ENCODE measurements at regions not wholly inside any gene's neighbourhood (a gene's known extent, or its start where the extent isn't known, plus 50 kb on each side); places are given as distances from the start of the nearest gene placed in this dataset.
"Not testable (repeated sequence)": the region's sequence is repeated elsewhere in the genome, so short reads cannot be mapped to it uniquely, and the experiment has no call there.

DNA sequence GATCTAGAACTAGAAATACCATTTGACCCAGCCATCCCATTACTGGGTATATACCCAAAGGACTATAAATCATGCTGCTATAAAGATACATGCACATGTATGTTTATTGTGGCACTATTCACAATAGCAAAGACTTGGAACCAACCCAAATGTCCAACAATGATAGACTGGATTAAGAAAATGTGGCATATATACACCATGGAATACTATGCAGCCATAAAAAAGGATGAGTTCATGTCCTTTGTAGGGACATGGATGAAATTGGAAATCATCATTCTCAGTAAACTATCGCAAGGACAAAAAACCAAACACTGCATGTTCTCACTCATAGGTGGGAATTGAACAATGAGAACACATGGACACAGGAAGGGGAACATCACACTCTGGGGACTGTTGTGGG is 178.3 kb upstream of the XIST start:
- not testable (repeated sequence) for H3K9me3 ChIP-seq (ENCODE audit: control insufficient read depth in 3 of 3, low read length in 3 of 3); H3K36me3 ChIP-seq (ENCODE audit: control insufficient read depth in 3 of 3, insufficient read depth in 3 of 3, low read length in 3 of 3); H3K4me1 ChIP-seq (ENCODE audit: control insufficient read depth in 3 of 3, insufficient read depth in 3 of 3, low read length in 3 of 3); H3K27ac ChIP-seq (ENCODE audit: low read depth, low read length); H3K4me3 ChIP-seq (ENCODE audit: low read length in 3 of 3); H3K9ac ChIP-seq (ENCODE audit: low read depth in 1 of 3, low read length in 3 of 3); H3K27me3 ChIP-seq (ENCODE audit: control insufficient read depth in 3 of 3, insufficient read depth in 3 of 3, low read length in 3 of 3)

DNA sequence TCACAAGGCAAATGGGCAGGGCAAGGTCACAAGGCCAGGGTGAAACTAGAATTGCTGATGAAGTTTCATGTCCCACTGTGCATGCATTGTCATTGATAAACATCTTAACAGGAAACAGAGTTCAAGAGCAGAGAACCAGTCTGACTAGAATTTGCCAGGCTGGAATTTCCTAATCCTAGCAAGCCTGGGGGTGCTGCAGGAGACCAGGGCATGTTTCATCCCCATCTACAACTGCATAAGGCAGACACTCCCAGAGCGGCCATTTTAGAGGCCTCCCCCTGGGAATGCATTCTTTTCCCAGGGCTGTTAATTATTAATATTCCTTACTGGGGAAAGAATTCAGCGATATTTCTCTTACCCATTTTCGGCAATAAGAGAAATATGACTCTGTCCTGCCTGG is 172.6 kb upstream of the XIST start:
- H3K9ac ChIP-seq (ENCODE audit: low read depth in 1 of 3, low read length in 3 of 3); H3K36me3 ChIP-seq (ENCODE audit: control insufficient read depth in 3 of 3, insufficient read depth in 3 of 3, low read length in 3 of 3); H3K27me3 ChIP-seq (ENCODE audit: control insufficient read depth in 3 of 3, insufficient read depth in 3 of 3, low read length in 3 of 3); H3K9me3 ChIP-seq (ENCODE audit: control insufficient read depth in 3 of 3, low read length in 3 of 3); H3K4me3 ChIP-seq (ENCODE audit: low read length in 3 of 3); H3K4me1 ChIP-seq (ENCODE audit: control insufficient read depth in 3 of 3, insufficient read depth in 3 of 3, low read length in 3 of 3); H3K27ac ChIP-seq (ENCODE audit: low read depth, low read length): not testable (repeated sequence)

DNA sequence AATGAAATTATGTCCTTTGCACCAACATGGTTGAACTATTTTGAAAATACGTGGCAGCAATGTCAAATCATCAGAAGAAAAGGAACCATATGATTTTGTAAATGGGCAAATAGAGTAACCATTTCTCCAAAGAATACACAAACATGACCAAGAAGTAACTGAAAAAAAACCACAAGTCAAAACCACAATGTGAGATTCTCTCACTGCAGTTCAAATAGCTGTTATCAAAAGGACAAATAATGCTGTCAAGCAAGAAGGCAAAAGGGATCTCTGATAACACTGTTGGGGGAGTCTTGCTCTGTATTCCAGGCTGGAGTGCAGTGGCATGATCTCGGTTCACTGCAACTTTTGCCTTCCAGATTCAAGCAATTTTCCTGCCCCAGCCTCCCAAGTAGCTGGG is 170.7 kb upstream of the XIST start:
- no peaks in the 10 kb centered on the region for H3K9me3 ChIP-seq (ENCODE audit: control insufficient read depth in 3 of 3, low read length in 3 of 3)

DNA sequence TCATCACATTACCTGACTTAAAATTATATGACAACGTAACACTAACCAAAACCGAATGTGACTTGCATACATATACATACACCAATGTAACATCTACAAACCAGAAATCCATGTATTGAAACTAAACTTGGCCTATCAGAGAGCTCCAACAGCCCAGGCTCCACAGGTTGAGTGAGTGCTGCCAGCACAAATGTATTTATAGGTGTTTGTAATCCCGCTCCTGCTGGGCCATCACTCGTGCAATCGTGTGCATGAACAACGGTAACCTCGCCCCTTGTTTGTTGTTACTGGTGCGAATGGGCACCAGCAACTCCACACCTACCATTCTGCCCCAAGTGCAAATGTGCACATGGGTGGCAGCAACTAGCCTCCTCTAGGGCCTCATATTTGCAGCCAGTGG is 165.7 kb upstream of the XIST start:
- Histone ChIP-seq H3K27me3 (ENCODE audit: control insufficient read depth in 3 of 3, insufficient read depth in 3 of 3, low read length in 3 of 3) (no peaks in the 10 kb centered on the region), H3K9ac (ENCODE audit: low read depth in 1 of 3, low read length in 3 of 3) (no peak overlapping the region), H3K4me3 (ENCODE audit: low read length in 3 of 3) (no peak overlapping the region), H3K4me1 (ENCODE audit: control insufficient read depth in 3 of 3, insufficient read depth in 3 of 3, low read length in 3 of 3) (peaks cover 0 to 4% (median 3%) of the 10 kb centered on the region in 3 donors), H3K36me3 (ENCODE audit: control insufficient read depth in 3 of 3, insufficient read depth in 3 of 3, low read length in 3 of 3) (no peaks in the 10 kb centered on the region), H3K9me3 (ENCODE audit: control insufficient read depth in 3 of 3, low read length in 3 of 3) (no peaks in the 10 kb centered on the region), H3K27ac (ENCODE audit: low read depth, low read length) (no peak overlapping the region)

More for the DNA sequence above, 170.7 kb upstream of the XIST start:
- Histone ChIP-seq H3K4me3 (ENCODE audit: low read length in 3 of 3) (no peak overlapping the region), H3K36me3 (ENCODE audit: control insufficient read depth in 3 of 3, insufficient read depth in 3 of 3, low read length in 3 of 3) (no peaks in the 10 kb centered on the region), H3K27ac (ENCODE audit: low read depth, low read length) (no peak overlapping the region), H3K27me3 (ENCODE audit: control insufficient read depth in 3 of 3, insufficient read depth in 3 of 3, low read length in 3 of 3) (no peaks in the 10 kb centered on the region), H3K9ac (ENCODE audit: low read depth in 1 of 3, low read length in 3 of 3) (no peak overlapping the region), H3K4me1 (ENCODE audit: control insufficient read depth in 3 of 3, insufficient read depth in 3 of 3, low read length in 3 of 3) (peaks cover 0 to 4% (median 3%) of the 10 kb centered on the region in 3 donors)

DNA sequence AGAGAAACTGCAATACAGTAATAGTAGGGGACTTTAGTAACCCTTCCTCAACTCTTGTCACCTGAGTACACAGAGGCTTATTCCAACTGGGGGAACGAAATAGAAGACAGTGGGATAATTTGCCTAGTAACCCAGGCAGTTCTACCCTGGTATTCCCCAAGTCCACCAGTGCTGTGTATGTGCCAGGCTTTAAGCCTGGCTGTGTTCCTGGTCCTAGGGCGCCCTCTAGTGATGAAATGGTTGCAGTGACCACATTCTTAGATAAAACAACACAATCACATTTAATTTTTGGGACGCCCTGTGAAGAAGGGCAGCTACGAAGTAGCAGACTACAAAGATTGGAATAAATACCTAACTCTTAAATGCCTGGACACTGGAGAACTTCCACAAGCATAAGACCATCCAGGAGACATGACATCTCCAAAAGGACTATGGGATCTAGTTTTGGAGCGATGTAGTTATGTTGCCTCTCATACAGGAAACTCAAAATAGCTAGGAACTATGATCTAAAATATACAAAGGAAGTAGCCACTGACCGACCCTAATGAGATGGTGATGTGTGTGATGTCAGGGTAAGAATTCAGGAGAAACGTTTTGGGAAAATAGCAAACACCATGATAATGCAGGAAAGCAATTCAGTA is 163.0 kb upstream of the XIST start:
- H3K27ac ChIP-seq (ENCODE audit: low read depth, low read length), result no peak overlapping the region
- no peaks in the 10 kb centered on the region for H3K36me3 ChIP-seq (ENCODE audit: control insufficient read depth in 3 of 3, insufficient read depth in 3 of 3, low read length in 3 of 3)
- no peaks in the 10 kb centered on the region for H3K27me3 ChIP-seq (ENCODE audit: control insufficient read depth in 3 of 3, insufficient read depth in 3 of 3, low read length in 3 of 3)
- peaks cover 0 to 4% (median 3%) of the 10 kb centered on the region in 3 donors for H3K4me1 ChIP-seq (ENCODE audit: control insufficient read depth in 3 of 3, insufficient read depth in 3 of 3, low read length in 3 of 3)
- no peak overlapping the region for H3K4me3 ChIP-seq (ENCODE audit: low read length in 3 of 3)
- no peaks in the 10 kb centered on the region for H3K9me3 ChIP-seq (ENCODE audit: control insufficient read depth in 3 of 3, low read length in 3 of 3)
- H3K9ac ChIP-seq (ENCODE audit: low read depth in 1 of 3, low read length in 3 of 3), result no peak overlapping the region

DNA sequence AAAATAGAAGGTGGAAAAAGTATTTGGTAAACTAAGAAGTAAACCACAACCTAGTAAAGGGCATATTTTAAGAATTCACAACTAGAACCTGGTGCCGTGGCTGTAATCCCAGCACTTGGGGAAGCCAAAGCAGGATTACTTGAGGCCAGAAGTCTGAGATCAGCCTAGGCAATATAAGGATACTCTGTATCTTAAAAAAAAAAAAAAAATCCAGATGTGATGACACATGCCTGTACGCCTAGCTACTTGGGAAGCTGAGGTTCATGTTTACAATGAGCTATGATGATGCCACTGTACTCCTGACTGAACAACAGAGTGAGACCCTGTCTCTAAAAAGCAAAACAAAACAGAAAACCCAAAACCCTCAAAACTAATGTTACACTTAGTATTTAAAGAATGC is 156.5 kb upstream of the XIST start:
- Histone ChIP-seq H3K4me1 (ENCODE audit: control insufficient read depth in 3 of 3, insufficient read depth in 3 of 3, low read length in 3 of 3) (no peaks in the 10 kb centered on the region), H3K9me3 (ENCODE audit: control insufficient read depth in 3 of 3, low read length in 3 of 3) (no peaks in the 10 kb centered on the region), H3K36me3 (ENCODE audit: control insufficient read depth in 3 of 3, insufficient read depth in 3 of 3, low read length in 3 of 3) (peaks cover 0 to 4% (median 0%) of the 10 kb centered on the region in 3 donors), H3K4me3 (ENCODE audit: low read length in 3 of 3) (no peak overlapping the region), H3K27ac (ENCODE audit: low read depth, low read length) (no peak overlapping the region), H3K9ac (ENCODE audit: low read depth in 1 of 3, low read length in 3 of 3) (no peak overlapping the region), H3K27me3 (ENCODE audit: control insufficient read depth in 3 of 3, insufficient read depth in 3 of 3, low read length in 3 of 3) (no peaks in the 10 kb centered on the region)

DNA sequence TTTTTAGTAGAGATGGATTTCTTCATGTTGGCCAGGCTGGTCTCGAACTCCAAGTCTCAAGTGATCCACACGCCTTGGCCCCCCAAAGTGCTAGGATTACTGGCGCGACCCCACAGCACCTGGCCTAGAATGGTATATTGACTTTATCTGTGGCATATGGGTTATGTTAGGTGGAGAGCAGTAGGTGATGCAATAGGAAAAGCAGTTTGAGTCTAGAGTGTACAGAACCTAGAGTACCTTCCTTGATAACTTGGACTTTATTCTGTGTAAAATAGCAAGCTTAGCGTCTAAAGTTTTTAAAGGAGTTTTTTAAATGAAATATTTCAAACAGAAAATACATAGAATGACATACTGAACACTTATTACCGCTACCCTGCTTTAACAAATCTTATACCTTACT is 139.5 kb upstream of the XIST start:
- H3K27ac ChIP-seq (ENCODE audit: low read depth, low read length), result no peak overlapping the region
- H3K4me1 ChIP-seq (ENCODE audit: control insufficient read depth in 3 of 3, insufficient read depth in 3 of 3, low read length in 3 of 3), result no peaks in the 10 kb centered on the region
- H3K27me3 ChIP-seq (ENCODE audit: control insufficient read depth in 3 of 3, insufficient read depth in 3 of 3, low read length in 3 of 3), result no peaks in the 10 kb centered on the region
- no peaks in the 10 kb centered on the region for H3K9me3 ChIP-seq (ENCODE audit: control insufficient read depth in 3 of 3, low read length in 3 of 3)
- H3K9ac ChIP-seq (ENCODE audit: low read depth in 1 of 3, low read length in 3 of 3), result no peak overlapping the region
- H3K36me3 ChIP-seq (ENCODE audit: control insufficient read depth in 3 of 3, insufficient read depth in 3 of 3, low read length in 3 of 3), result peaks cover 0 to 2% (median 0%) of the 10 kb centered on the region in 3 donors
- no peak overlapping the region for H3K4me3 ChIP-seq (ENCODE audit: low read length in 3 of 3)

DNA sequence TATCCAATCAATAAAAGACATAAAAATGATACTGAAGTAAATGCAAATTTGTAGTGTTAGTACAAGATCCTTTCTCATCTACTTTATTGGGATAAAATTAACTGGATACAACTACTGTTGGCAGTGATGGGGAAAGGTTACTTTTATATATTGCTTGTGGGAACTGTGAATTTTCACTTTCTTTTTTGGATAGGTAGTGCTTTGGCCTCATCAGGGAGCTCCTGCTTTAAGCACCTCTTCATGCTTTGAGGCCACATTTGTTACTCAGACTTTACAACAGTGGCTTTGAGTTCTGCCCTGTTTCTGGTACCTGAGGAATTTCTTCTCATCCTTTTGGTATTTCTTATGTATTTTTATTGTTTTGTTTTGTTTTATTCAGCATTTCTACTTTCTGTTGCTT is 134.7 kb upstream of the XIST start:
- no peak overlapping the region for H3K9ac ChIP-seq (ENCODE audit: low read depth in 1 of 3, low read length in 3 of 3)
- H3K9me3 ChIP-seq (ENCODE audit: control insufficient read depth in 3 of 3, low read length in 3 of 3), result no peaks in the 10 kb centered on the region
- H3K27ac ChIP-seq (ENCODE audit: low read depth, low read length), result no peak overlapping the region
- H3K4me1 ChIP-seq (ENCODE audit: control insufficient read depth in 3 of 3, insufficient read depth in 3 of 3, low read length in 3 of 3), result no peaks in the 10 kb centered on the region
- H3K4me3 ChIP-seq (ENCODE audit: low read length in 3 of 3), result no peak overlapping the region
- no peaks in the 10 kb centered on the region for H3K36me3 ChIP-seq (ENCODE audit: control insufficient read depth in 3 of 3, insufficient read depth in 3 of 3, low read length in 3 of 3)
- H3K27me3 ChIP-seq (ENCODE audit: control insufficient read depth in 3 of 3, insufficient read depth in 3 of 3, low read length in 3 of 3), result no peaks in the 10 kb centered on the region

DNA sequence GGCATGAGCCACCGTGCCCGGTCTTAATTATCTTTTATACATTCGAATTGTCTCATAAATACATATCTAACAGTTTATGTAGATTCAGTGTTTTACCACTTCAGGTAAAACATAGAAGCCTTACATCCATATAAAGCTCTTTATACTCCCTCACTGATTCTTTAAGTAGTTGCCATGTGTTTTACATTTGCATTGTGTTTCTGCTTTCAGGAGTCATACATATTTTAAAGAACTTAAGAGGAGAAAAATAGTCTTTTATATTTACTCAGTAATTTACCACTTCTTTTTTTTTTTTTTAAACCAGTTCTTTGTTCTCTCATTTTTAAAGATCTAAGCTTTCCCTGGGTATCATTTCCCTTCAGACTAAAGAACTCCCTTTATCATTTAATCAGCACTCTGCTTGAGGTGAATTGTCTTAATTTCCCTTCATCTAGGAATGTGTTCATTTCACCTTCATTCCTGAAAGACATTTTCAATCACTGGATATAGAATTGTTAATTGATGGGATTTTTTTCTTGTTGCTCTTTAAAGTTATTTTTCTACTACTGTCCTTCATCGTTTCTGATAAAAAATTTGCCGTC is 127.1 kb upstream of the XIST start:
- Histone ChIP-seq H3K9ac (ENCODE audit: low read depth in 1 of 3, low read length in 3 of 3) (no peak overlapping the region), H3K27me3 (ENCODE audit: control insufficient read depth in 3 of 3, insufficient read depth in 3 of 3, low read length in 3 of 3) (no peaks in the 10 kb centered on the region)

DNA sequence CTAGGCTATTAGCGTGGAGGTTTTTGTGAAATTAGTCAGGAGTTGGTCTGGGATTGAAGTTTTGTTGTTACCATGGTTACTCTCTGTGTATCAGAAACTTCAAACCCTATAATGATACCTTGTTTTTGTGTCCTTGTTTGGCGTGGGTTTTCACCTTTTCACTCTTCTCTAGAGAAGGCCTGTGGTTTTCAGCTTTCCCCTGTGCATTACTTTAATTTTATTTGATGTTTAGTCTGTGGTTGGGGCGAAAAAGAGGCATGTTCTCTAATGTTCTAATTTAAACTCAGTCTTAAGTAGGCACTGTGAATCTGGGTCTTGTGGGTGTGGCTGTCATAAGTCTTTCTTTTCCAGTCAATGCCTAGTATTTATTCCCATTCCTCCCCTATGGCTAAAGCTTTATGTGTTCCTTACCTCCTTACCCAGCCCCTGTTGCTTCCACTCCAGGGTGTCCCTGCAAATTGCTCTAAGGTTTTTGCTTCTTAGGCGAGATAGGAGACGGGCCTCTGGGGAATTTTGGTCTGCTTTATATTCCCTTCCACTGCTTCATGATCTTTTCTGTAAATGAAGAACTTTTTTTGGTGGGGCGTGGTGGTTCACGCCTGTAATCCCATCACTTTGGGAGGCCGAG is 125.1 kb upstream of the XIST start:
- Histone ChIP-seq H3K27ac (ENCODE audit: low read depth, low read length) (no peak overlapping the region), H3K27me3 (ENCODE audit: control insufficient read depth in 3 of 3, insufficient read depth in 3 of 3, low read length in 3 of 3) (no peaks in the 10 kb centered on the region), H3K9ac (ENCODE audit: low read depth in 1 of 3, low read length in 3 of 3) (no peak overlapping the region), H3K9me3 (ENCODE audit: control insufficient read depth in 3 of 3, low read length in 3 of 3) (no peaks in the 10 kb centered on the region), H3K36me3 (ENCODE audit: control insufficient read depth in 3 of 3, insufficient read depth in 3 of 3, low read length in 3 of 3) (no peaks in the 10 kb centered on the region), H3K4me1 (ENCODE audit: control insufficient read depth in 3 of 3, insufficient read depth in 3 of 3, low read length in 3 of 3) (no peaks in the 10 kb centered on the region), H3K4me3 (ENCODE audit: low read length in 3 of 3) (no peak overlapping the region)

More for the DNA sequence above, 127.1 kb upstream of the XIST start:
- Histone ChIP-seq H3K27ac (ENCODE audit: low read depth, low read length) (no peak overlapping the region), H3K9me3 (ENCODE audit: control insufficient read depth in 3 of 3, low read length in 3 of 3) (no peaks in the 10 kb centered on the region), H3K4me1 (ENCODE audit: control insufficient read depth in 3 of 3, insufficient read depth in 3 of 3, low read length in 3 of 3) (no peaks in the 10 kb centered on the region), H3K36me3 (ENCODE audit: control insufficient read depth in 3 of 3, insufficient read depth in 3 of 3, low read length in 3 of 3) (no peaks in the 10 kb centered on the region), H3K4me3 (ENCODE audit: low read length in 3 of 3) (no peak overlapping the region)
